HG02588 (cell line): ENCODE measurements at regions not wholly inside any gene's neighbourhood (a gene's known extent, or its start where the extent isn't known, plus 50 kb on each side); places are given as distances from the start of the nearest gene placed in this dataset.

ENCODE experiments used
- ATAC-seq: cut with Tn5 transposase; IDR thresholded peaks from one replicate; pipeline ENCODE4 v1.9.1; 2021; ENCODE audit warnings: mild to moderate bottlenecking, moderate library complexity; ENCODE audit not compliant: unreplicated experiment

- ATAC-seq: no peak
Observed at GRCh38 chr6:22015944-22016343, 280.9 kb downstream of the PRL start.

GRCh38 chr6:22017272-22017671 is 279.6 kb downstream of the PRL start:
- ATAC-seq: no peak

- no peak for ATAC-seq
Observed at GRCh38 chr6:22017766-22018165, 279.1 kb downstream of the PRL start.

GRCh38 chr6:22019857-22020256 is 277.0 kb downstream of the PRL start:
- ATAC-seq: no peak

- no peak for ATAC-seq
Observed at GRCh38 chr6:22020299-22021003, 276.4 kb downstream of the PRL start.

- no peak for ATAC-seq
Observed at GRCh38 chr6:22021966-22022365, 274.9 kb downstream of the PRL start.

- ATAC-seq: no peak
Observed at GRCh38 chr6:22023937-22024336, 272.9 kb downstream of the PRL start.

- peak; percentile 46 for ATAC-seq
Observed at GRCh38 chr6:22024973-22025467, 271.8 kb downstream of the PRL start.

GRCh38 chr6:22025468-22026163 is 271.2 kb downstream of the PRL start:
- ATAC-seq: peak; percentile 52

GRCh38 chr6:22026164-22026678 is 270.6 kb downstream of the PRL start:
- ATAC-seq: no peak

GRCh38 chr6:22027040-22027725 is 269.7 kb downstream of the PRL start:
- no peak for ATAC-seq

- ATAC-seq: no peak
Observed at GRCh38 chr6:22028403-22029090, 268.3 kb downstream of the PRL start.

GRCh38 chr6:22029171-22029570 is 267.7 kb downstream of the PRL start:
- no peak for ATAC-seq

GRCh38 chr6:22030730-22031619 is 265.9 kb downstream of the PRL start:
- ATAC-seq: no peak

- ATAC-seq: no peak
Observed at GRCh38 chr6:22035690-22036089, 261.1 kb downstream of the PRL start.

GRCh38 chr6:22036275-22036674 is 260.6 kb downstream of the PRL start:
- ATAC-seq: peak; percentile 67

GRCh38 chr6:22036699-22037098 is 260.1 kb downstream of the PRL start:
- ATAC-seq: no peak

- ATAC-seq: no peak
Observed at GRCh38 chr6:22041797-22042480, 254.9 kb downstream of the PRL start.

- ATAC-seq: no peak
Observed at GRCh38 chr6:22042706-22043105, 254.1 kb downstream of the PRL start.
